H1 (cell line): ENCODE measurements at regions not wholly inside any gene's neighbourhood (a gene's known extent, or its start where the extent isn't known, plus 50 kb on each side); places are given as distances from the start of the nearest gene placed in this dataset.

Experiments used
- CTCF ChIA-PET: fragments of 300-600 bp; sonication (Branson Sonifier 250); formaldehyde crosslinking; loops from one replicate; lab custom pipeline; 2021; ENCODE audit not compliant: partially characterized antibody; lab: Charles Lee
- POLR2A ChIA-PET: fragments of 300-600 bp; sonication (Branson Sonifier 250); formaldehyde crosslinking; loops from one replicate; lab custom pipeline; 2021; ENCODE audit warnings: inconsistent platforms; ENCODE audit not compliant: partially characterized antibody; lab: Charles Lee
- DNase-seq, 2 experiments: peaks; one replicate each; pipeline versions ENCODE4 v3.0.0 to v3.0.0-alpha.2; 2010 to 2022; ENCODE audit warnings: low spot score in 2 of 2, low read depth in 1 of 2, mixed read lengths in 1 of 2
- FAIRE-seq: peaks from 2 replicates; lab custom pipeline; 2011; peaks lifted over from hg19 to GRCh38; lab: Jason Lieb, UNC
- H2AFZ ChIP-seq: 2 replicates; pipeline ENCODE4 v1.8.1; 2012; ENCODE audit warnings: low read length, inconsistent platforms
- H2AK5ac ChIP-seq: 2 replicates; pipeline ENCODE4 v1.6.1; 2013; ENCODE audit warnings: low read depth, low read length
- H2BK120ac ChIP-seq: replicated peaks from 2 replicates; pipeline ENCODE3; 2013; ENCODE audit warnings: low read depth, low read length, inconsistent platforms
- H2BK12ac ChIP-seq: 2 replicates; pipeline ENCODE4 v1.6.1; 2013; ENCODE audit warnings: low read depth, low read length
- H2BK15ac ChIP-seq: 2 replicates; pipeline ENCODE4 v1.6.1; 2013; ENCODE audit warnings: low read length
- H2BK20ac ChIP-seq: 2 replicates; pipeline ENCODE4 v1.6.1; 2013; ENCODE audit warnings: low read length
- H2BK5ac ChIP-seq: 2 replicates; pipeline ENCODE4 v1.6.1; 2013; ENCODE audit warnings: low read depth, low read length
- H3K14ac ChIP-seq: 2 replicates; pipeline ENCODE4 v1.6.1; 2013; ENCODE audit warnings: inconsistent platforms; ENCODE audit not compliant: insufficient read length
- H3K18ac ChIP-seq: 2 replicates; pipeline ENCODE4 v1.6.1; 2013; ENCODE audit warnings: low read length; ENCODE audit errors: extremely low read depth
- H3K23ac ChIP-seq: 2 replicates; pipeline ENCODE4 v1.6.1; 2013; ENCODE audit warnings: inconsistent platforms; ENCODE audit not compliant: insufficient read length
- H3K23me2 ChIP-seq: 2 replicates; pipeline ENCODE4 v1.6.1; 2013; ENCODE audit warnings: low read depth, low read length
- H3K27ac ChIP-seq: 2 replicates; pipeline ENCODE4 v1.6.1; 2011; ENCODE audit warnings: low read depth, low read length, inconsistent platforms
- H3K27me3 ChIP-seq, 4 experiments: replicated peaks in 1 of 4; 1 replicate in 1 of 4; 2 replicates in 3 of 4; pipeline versions ENCODE4 v1.6.1 to v1.8.1; 2011 to 2013; ENCODE audit warnings: low read length in 3 of 4, mild to moderate bottlenecking in 3 of 4, inconsistent platforms in 2 of 4, mixed read lengths in 2 of 4, moderate library complexity in 1 of 4; ENCODE audit not compliant: control insufficient read depth in 3 of 4, insufficient read depth in 3 of 4; ENCODE audit errors: extremely low read depth in 1 of 4
- H3K36me3 ChIP-seq, 4 experiments: 2 replicates each; pipeline versions ENCODE4 v1.6.1 to v1.8.1; 2011 to 2013; ENCODE audit warnings: mild to moderate bottlenecking in 4 of 4, low read length in 3 of 4, moderate library complexity in 2 of 4, control low read depth in 1 of 4, inconsistent platforms in 1 of 4; ENCODE audit not compliant: insufficient read depth in 4 of 4, control insufficient read depth in 2 of 4
- H3K4ac ChIP-seq: replicated peaks from 2 replicates; pipeline ENCODE3; 2013; ENCODE audit warnings: low read length, low read depth, mixed read lengths, inconsistent platforms; ENCODE audit not compliant: insufficient read length
- H3K4me1 ChIP-seq, 4 experiments: replicated peaks in 1 of 4; 1 replicate in 1 of 4; 2 replicates in 3 of 4; pipeline versions ENCODE4 v1.6.1 to v1.8.1; 2011 to 2013; ENCODE audit warnings: low read length in 3 of 4, inconsistent platforms in 2 of 4, mixed read lengths in 1 of 4; ENCODE audit not compliant: insufficient read depth in 4 of 4, control insufficient read depth in 3 of 4
- H3K4me2 ChIP-seq, 2 experiments: 2 replicates each; pipeline versions ENCODE4 v1.6.1 to v1.8.1; 2011 to 2013; ENCODE audit warnings: low read depth in 2 of 2, low read length in 2 of 2, control low read depth in 1 of 2, inconsistent platforms in 1 of 2, mild to moderate bottlenecking in 1 of 2; ENCODE audit not compliant: insufficient read depth in 1 of 2
- H3K4me3 ChIP-seq, 4 experiments: fragments of 200-600, 300-600 bp in 1 of 4; sonication (generic), shearing (Covaris generic), sonication (Bioruptor Twin) in 1 of 4; 2 replicates each; pipeline versions ENCODE4 v1.5.1 to v1.8.1; 2011 to 2016; ENCODE audit warnings: low read length in 4 of 4, low read depth in 3 of 4, control low read depth in 2 of 4, inconsistent platforms in 2 of 4, mild to moderate bottlenecking in 2 of 4, mixed read lengths in 1 of 4, moderate library complexity in 1 of 4; ENCODE audit not compliant: insufficient read depth in 2 of 4; ENCODE audit errors: extremely low read depth in 1 of 4
- H3K56ac ChIP-seq: replicated peaks from 2 replicates; pipeline ENCODE3; 2013; ENCODE audit warnings: low read depth, mild to moderate bottlenecking, mixed read lengths, low read length, inconsistent platforms; ENCODE audit not compliant: insufficient read length
- H3K79me1 ChIP-seq: 2 replicates; pipeline ENCODE4 v1.6.1; 2013; ENCODE audit warnings: low read depth, low read length, control low read depth
- H3K79me2 ChIP-seq, 2 experiments: 2 replicates each; pipeline versions ENCODE4 v1.6.1 to v1.8.1; 2012 to 2013; ENCODE audit warnings: low read length in 2 of 2, mild to moderate bottlenecking in 2 of 2, inconsistent platforms in 1 of 2; ENCODE audit not compliant: insufficient read depth in 2 of 2, control insufficient read depth in 1 of 2
- H3K9ac ChIP-seq, 4 experiments: replicated peaks in 1 of 4; 1 replicate in 1 of 4; 2 replicates in 3 of 4; pipeline versions ENCODE4 v1.6.1 to v1.8.1; 2011 to 2013; ENCODE audit warnings: low read depth in 3 of 4, low read length in 3 of 4, control low read depth in 2 of 4, mild to moderate bottlenecking in 2 of 4, moderate library complexity in 2 of 4, inconsistent platforms in 1 of 4; ENCODE audit errors: extremely low read depth in 1 of 4
- H3K9me3 ChIP-seq, 2 experiments: 2 replicates each; pipeline versions ENCODE4 v1.6.1 to v1.8.1; 2012 to 2013; ENCODE audit warnings: mild to moderate bottlenecking in 2 of 2, moderate library complexity in 2 of 2, control low read depth in 1 of 2, inconsistent platforms in 1 of 2, low read depth in 1 of 2, low read length in 1 of 2, mixed read lengths in 1 of 2; ENCODE audit not compliant: insufficient read depth in 2 of 2
- H4K20me1 ChIP-seq, 2 experiments: replicated peaks in 1 of 2; 2 replicates each; pipeline versions ENCODE3 to v1.8.1; 2011 to 2013; ENCODE audit warnings: inconsistent platforms in 2 of 2, low read length in 2 of 2, mild to moderate bottlenecking in 1 of 2; ENCODE audit not compliant: insufficient read depth in 2 of 2, control insufficient read depth in 1 of 2
- H4K5ac ChIP-seq: 2 replicates; pipeline ENCODE4 v1.6.1; 2013; ENCODE audit warnings: low read length, low read depth, mixed read lengths, inconsistent platforms; ENCODE audit not compliant: insufficient read length
- H4K8ac ChIP-seq: 2 replicates; pipeline ENCODE4 v1.8.0; 2013; ENCODE audit warnings: mild to moderate bottlenecking, moderate library complexity, low read length, inconsistent platforms; ENCODE audit not compliant: insufficient read depth; ENCODE audit errors: extremely low read depth
- H4K91ac ChIP-seq: replicated peaks from 2 replicates; pipeline ENCODE3; 2013; ENCODE audit warnings: low read length, mixed read lengths, inconsistent platforms; ENCODE audit not compliant: insufficient read length
- ASH2L ChIP-seq: fragments of 200-600, 300-600 bp; sonication (generic); IDR thresholded peaks from one replicate; pipeline ENCODE4 v1.7.1; 2017; ENCODE audit warnings: low read length
- CREB1 ChIP-seq: IDR thresholded peaks from 2 replicates; pipeline ENCODE4 v1.6.1; 2012; ENCODE audit warnings: inconsistent platforms
- E2F6 ChIP-seq: IDR thresholded peaks from 2 replicates; pipeline ENCODE4 v1.6.1; 2012; ENCODE audit warnings: inconsistent platforms
- GABPA ChIP-seq: IDR thresholded peaks from 2 replicates; pipeline ENCODE4 v1.6.1; 2011; ENCODE audit warnings: mild to moderate bottlenecking, low read length, moderate library complexity, borderline replicate concordance; ENCODE audit not compliant: insufficient read depth
- KDM4A ChIP-seq: IDR thresholded peaks from one replicate; pipeline ENCODE4 v1.7.1; 2012; ENCODE audit warnings: low read depth, mild to moderate bottlenecking, moderate library complexity, low read length, inconsistent platforms; ENCODE audit not compliant: severe bottlenecking
- MAX ChIP-seq: IDR thresholded peaks from 2 replicates; pipeline ENCODE4 v1.6.1; 2012; ENCODE audit warnings: inconsistent platforms
- POLR2A ChIP-seq, 2 experiments: IDR thresholded peaks; 1 replicate in 1 of 2; 2 replicates in 1 of 2; pipeline ENCODE4 v1.6.1; 2011; ENCODE audit warnings: low read depth in 2 of 2, low read length in 2 of 2, mild to moderate bottlenecking in 2 of 2; ENCODE audit errors: control extremely low read depth in 1 of 2
- RAD21 ChIP-seq, 2 experiments: IDR thresholded peaks in 1 of 2; conservative IDR thresholded peaks in 1 of 2; 2 replicates each; pipeline ENCODE4 v1.6.1; 2011; ENCODE audit warnings: low read depth in 2 of 2, low read length in 2 of 2, improper control_type of control experiment in 1 of 2, inconsistent platforms in 1 of 2, mild to moderate bottlenecking in 1 of 2, moderate library complexity in 1 of 2
- SP4 ChIP-seq: IDR thresholded peaks from 2 replicates; pipeline ENCODE4 v1.6.1; 2012; ENCODE audit warnings: low read length, inconsistent platforms
- YY1 ChIP-seq: IDR thresholded peaks from 2 replicates; pipeline ENCODE4 v1.6.1; 2011; ENCODE audit warnings: low read depth, mild to moderate bottlenecking, low read length
- WGBS, 2 experiments: shearing (Covaris generic) in 1 of 2; methylation state at CpG; one replicate each; pipeline versions ENCODE4 v1.1.6 to v1.1.7; 2013 to 2015; ENCODE audit warnings: low lambda C conversion rate in 2 of 2, mixed read lengths in 2 of 2, inconsistent platforms in 1 of 2, low coverage in 1 of 2, missing lambda C conversion rate in 1 of 2; ENCODE audit not compliant: insufficient replicate concordance in 2 of 2, insufficient coverage in 1 of 2, insufficient read length in 1 of 2; ENCODE audit errors: extremely low coverage in 1 of 2, missing lambda C conversion rate in 1 of 2; 5-methylcytosine and 5-hydroxymethylcytosine counted together
- TF ChIP-seq, protein P1 (sequence below), 3 experiments: IDR thresholded peaks; 1 replicate in 2 of 3; 2 replicates in 1 of 3; pipeline versions ENCODE4 v1.5.1 to v1.6.1; 2011; ENCODE audit warnings: low read length in 3 of 3, mild to moderate bottlenecking in 3 of 3, inconsistent platforms in 2 of 3, low read depth in 1 of 3, moderate library complexity in 1 of 3; ENCODE audit not compliant: insufficient read depth in 1 of 3; ENCODE audit errors: control extremely low read depth in 1 of 3

GRCh38 chr16:54633943-54634362 is 296.7 kb upstream of the IRX5 start:
- Histone ChIP-seq H3K23me2 (no peaks in the 10 kb centered on the region), H3K4me3 (no peak overlapping the region), H2BK5ac (no peak overlapping the region), H4K8ac (no peak overlapping the region), H4K5ac (no peak overlapping the region), H2BK20ac (no peak overlapping the region), H3K9me3 (no peaks in the 10 kb centered on the region), H3K27ac (no peak overlapping the region), H4K91ac (no peak overlapping the region), H2AK5ac (no peak overlapping the region), H3K4me2 (no peak overlapping the region), H3K4me1 (no peaks in the 10 kb centered on the region)
- ChIA-PET CTCF (interaction anchor here (0.5 to 2.0 kb wide), 22 partner anchors 11 to 868 kb away, joined by 3 to 8 read pairs (median 4); no protein-coding TSS in a partner anchor), POLR2A (no interaction called here)
- TF ChIP-seq E2F6 (peak; percentile 57; the same call in 1 of the 2 replicates), YY1 (peak; percentile 99), RAD21 (IDR thresholded peaks at IDR 0.05 in 1 of 2, conservative IDR thresholded peaks at IDR 0.05 in 1 of 2; ENCODE audit: low read depth in 2 of 2, low read length in 2 of 2) (peak; percentile 78 to 84), KDM4A (no peak), ASH2L (no peak), MAX (peak; percentile 37; the same call in 1 of the 2 replicates), CREB1 (no peak), POLR2A (IDR thresholded peaks at IDR 0.05; ENCODE audit: control extremely low read depth in 1 of 2, low read depth in 2 of 2, low read length in 2 of 2) (no peak), GABPA (no peak), SP4 (no peak)
- TF ChIP-seq, protein P1, sequence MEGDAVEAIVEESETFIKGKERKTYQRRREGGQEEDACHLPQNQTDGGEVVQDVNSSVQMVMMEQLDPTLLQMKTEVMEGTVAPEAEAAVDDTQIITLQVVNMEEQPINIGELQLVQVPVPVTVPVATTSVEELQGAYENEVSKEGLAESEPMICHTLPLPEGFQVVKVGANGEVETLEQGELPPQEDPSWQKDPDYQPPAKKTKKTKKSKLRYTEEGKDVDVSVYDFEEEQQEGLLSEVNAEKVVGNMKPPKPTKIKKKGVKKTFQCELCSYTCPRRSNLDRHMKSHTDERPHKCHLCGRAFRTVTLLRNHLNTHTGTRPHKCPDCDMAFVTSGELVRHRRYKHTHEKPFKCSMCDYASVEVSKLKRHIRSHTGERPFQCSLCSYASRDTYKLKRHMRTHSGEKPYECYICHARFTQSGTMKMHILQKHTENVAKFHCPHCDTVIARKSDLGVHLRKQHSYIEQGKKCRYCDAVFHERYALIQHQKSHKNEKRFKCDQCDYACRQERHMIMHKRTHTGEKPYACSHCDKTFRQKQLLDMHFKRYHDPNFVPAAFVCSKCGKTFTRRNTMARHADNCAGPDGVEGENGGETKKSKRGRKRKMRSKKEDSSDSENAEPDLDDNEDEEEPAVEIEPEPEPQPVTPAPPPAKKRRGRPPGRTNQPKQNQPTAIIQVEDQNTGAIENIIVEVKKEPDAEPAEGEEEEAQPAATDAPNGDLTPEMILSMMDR (IDR thresholded peaks at IDR 0.05; ENCODE audit: control extremely low read depth in 1 of 3, insufficient read depth in 1 of 3, low read depth in 1 of 3, low read length in 3 of 3), result peak; percentile 52 to 68 (median 64)
- TF ChIP-seq, all 59 proteins: peak for 5
- Histone ChIP-seq H3K4ac (no peak overlapping the region), H4K20me1 (no peaks in the 10 kb centered on the region), H3K56ac (no peak overlapping the region), H3K27me3 (peaks cover 0 to 4% (median 0%) of the 10 kb centered on the region in 4 experiments; a peak in 2 of 7 replicates), H3K79me1 (no peaks in the 10 kb centered on the region), H3K18ac (no peak overlapping the region; the same call in 1 of the 2 replicates), H3K14ac (no peak overlapping the region), H2BK12ac (no peak overlapping the region), H3K79me2 (no peaks in the 10 kb centered on the region), H3K23ac (no peak overlapping the region), H3K9ac (no peak overlapping the region), H2BK120ac (no peak overlapping the region), H2BK15ac (no peak overlapping the region), H3K36me3 (no peaks in the 10 kb centered on the region), H2AFZ (peak overlapping the region; percentile 89)
- WGBS, 2 experiments, result 75% methylated on average over 6 of the region's 6 CpGs; no CpG with 5 or more reads in 1 of the 2 experiments
- FAIRE-seq, result peak; percentile 82
- DNase-seq, result peak in 1 of 2 experiments; percentile 55
